OCI-LY1 (cell line): ENCODE measurements at regions not wholly inside any gene's neighbourhood (a gene's known extent, or its start where the extent isn't known, plus 50 kb on each side); places are given as distances from the start of the nearest gene placed in this dataset.

Source experiments
- H2AFZ ChIP-seq: fragments of 200-600 bp; sonication (generic), shearing (Covaris generic); 2 replicates; pipeline ENCODE4 v1.6.0; 2014; ENCODE audit warnings: antibody characterized with exemption, mild to moderate bottlenecking, low read length
- H3F3A ChIP-seq: fragments of 200-600 bp; sonication (generic), shearing (Covaris generic); 2 replicates; pipeline ENCODE4 v1.6.0; 2014; ENCODE audit warnings: mild to moderate bottlenecking, antibody characterized with exemption, low read length, moderate library complexity; ENCODE audit not compliant: insufficient read depth
- H3K27ac ChIP-seq: fragments of 200-600 bp; sonication (generic); 2 replicates; pipeline ENCODE4 v1.5.1; 2014; ENCODE audit warnings: low read length, mixed run types, mild to moderate bottlenecking, low read depth; ENCODE audit not compliant: poor library complexity, severe bottlenecking
- H3K27me3 ChIP-seq: fragments of 200-600 bp; sonication (generic); 2 replicates; pipeline ENCODE4 v1.6.0; 2014; ENCODE audit warnings: antibody characterized with exemption, mild to moderate bottlenecking, low read length, moderate library complexity; ENCODE audit not compliant: insufficient read depth
- H3K36me3 ChIP-seq: fragments of 200-600 bp; sonication (generic); 2 replicates; pipeline ENCODE4 v1.6.1; 2014; ENCODE audit warnings: mild to moderate bottlenecking, antibody characterized with exemption, low read length, moderate library complexity, mixed read lengths; ENCODE audit not compliant: insufficient read depth
- H3K4me1 ChIP-seq: fragments of 200-600 bp; sonication (generic); 2 replicates; pipeline ENCODE4 v1.5.1; 2014; ENCODE audit warnings: mild to moderate bottlenecking, low read length, moderate library complexity; ENCODE audit not compliant: insufficient read depth, severe bottlenecking
- H3K4me2 ChIP-seq: fragments of 200-600 bp; sonication (generic), shearing (Covaris generic); 2 replicates; pipeline ENCODE4 v1.6.1; 2014; ENCODE audit warnings: low read length
- H3K4me3 ChIP-seq: fragments of 200-600 bp; sonication (generic); 2 replicates; pipeline ENCODE4 v1.5.1; 2014; ENCODE audit warnings: low read length, low read depth, mild to moderate bottlenecking, mixed read lengths; ENCODE audit not compliant: poor library complexity, severe bottlenecking
- H3K79me2 ChIP-seq: fragments of 200-600 bp; shearing (Covaris generic); 2 replicates; pipeline ENCODE4 v1.6.1; 2016; ENCODE audit warnings: mixed run types, low read length, mixed read lengths; ENCODE audit not compliant: insufficient read depth
- H3K9ac ChIP-seq: fragments of 200-600 bp; sonication (generic), shearing (Covaris generic); 2 replicates; pipeline ENCODE4 v1.6.1; 2014; ENCODE audit warnings: mild to moderate bottlenecking, low read length, mixed read lengths
- H3K9me2 ChIP-seq: fragments of 200-600 bp; sonication (generic), shearing (Covaris generic); 2 replicates; pipeline ENCODE4 v1.6.1; 2014; ENCODE audit warnings: low read depth, mild to moderate bottlenecking, low read length, mixed read lengths
- H3K9me3 ChIP-seq: fragments of 200-600 bp; shearing (Covaris generic); 2 replicates; pipeline ENCODE4 v1.6.1; 2014; ENCODE audit warnings: low read length, mixed read lengths
- H4K20me1 ChIP-seq: fragments of 200-600 bp; sonication (generic), shearing (Covaris generic); 2 replicates; pipeline ENCODE4 v1.6.0; 2016; ENCODE audit warnings: mild to moderate bottlenecking, low read length; ENCODE audit not compliant: insufficient read depth
- EZH2 ChIP-seq: fragments of 200-600 bp; sonication (generic), shearing (Covaris generic); IDR thresholded peaks from 2 replicates; pipeline ENCODE4 v1.8.0; 2017; ENCODE audit warnings: borderline replicate concordance, mixed run types, mild to moderate bottlenecking, antibody characterized with exemption, low read length, moderate library complexity, mixed read lengths
- TF ChIP-seq, protein P1 (sequence below): fragments of 200-600 bp; sonication (generic), shearing (Covaris generic); IDR thresholded peaks from 2 replicates; pipeline ENCODE4 v1.5.1; 2017; ENCODE audit warnings: mild to moderate bottlenecking, antibody characterized with exemption, low read length, moderate library complexity, mixed read lengths

DNA sequence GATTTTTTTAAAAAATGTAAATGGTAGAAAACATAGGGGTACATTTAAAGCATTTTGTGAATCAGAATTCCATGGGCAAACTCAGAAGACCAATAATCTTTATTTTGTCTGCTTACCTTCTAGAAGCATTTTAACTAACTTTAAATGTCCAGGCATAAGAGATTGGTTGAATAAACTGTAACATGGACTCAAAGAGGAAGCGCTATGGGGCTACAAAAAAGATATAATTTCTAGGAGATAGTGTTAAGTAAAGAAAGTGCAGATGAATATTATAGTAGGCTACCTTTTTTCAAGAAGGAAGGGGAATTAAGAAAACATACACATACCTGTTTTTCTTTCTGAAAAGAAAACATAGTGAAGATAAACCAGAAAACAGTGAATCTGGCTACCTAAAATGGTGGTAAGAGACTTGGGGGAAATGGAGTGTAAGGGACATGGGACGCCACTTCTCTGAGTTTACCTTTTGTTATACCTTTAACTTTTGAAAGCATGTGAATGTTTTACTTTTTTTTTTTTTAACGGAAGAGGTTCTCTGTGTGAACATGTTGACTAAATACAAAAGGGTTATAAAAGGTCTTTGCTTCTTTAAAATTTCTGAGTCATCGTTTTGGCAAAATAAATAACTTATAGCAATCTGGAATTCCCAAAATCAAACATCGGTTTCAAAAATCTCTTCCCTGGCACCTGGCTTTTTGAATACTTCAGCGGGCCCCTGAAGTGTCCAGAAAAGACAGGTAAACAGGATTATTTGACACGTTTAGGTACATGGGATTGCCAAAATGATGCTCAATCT lies 133.4 kb downstream of the OR2B2 start:
- no peak overlapping the region for H3K27ac ChIP-seq

DNA sequence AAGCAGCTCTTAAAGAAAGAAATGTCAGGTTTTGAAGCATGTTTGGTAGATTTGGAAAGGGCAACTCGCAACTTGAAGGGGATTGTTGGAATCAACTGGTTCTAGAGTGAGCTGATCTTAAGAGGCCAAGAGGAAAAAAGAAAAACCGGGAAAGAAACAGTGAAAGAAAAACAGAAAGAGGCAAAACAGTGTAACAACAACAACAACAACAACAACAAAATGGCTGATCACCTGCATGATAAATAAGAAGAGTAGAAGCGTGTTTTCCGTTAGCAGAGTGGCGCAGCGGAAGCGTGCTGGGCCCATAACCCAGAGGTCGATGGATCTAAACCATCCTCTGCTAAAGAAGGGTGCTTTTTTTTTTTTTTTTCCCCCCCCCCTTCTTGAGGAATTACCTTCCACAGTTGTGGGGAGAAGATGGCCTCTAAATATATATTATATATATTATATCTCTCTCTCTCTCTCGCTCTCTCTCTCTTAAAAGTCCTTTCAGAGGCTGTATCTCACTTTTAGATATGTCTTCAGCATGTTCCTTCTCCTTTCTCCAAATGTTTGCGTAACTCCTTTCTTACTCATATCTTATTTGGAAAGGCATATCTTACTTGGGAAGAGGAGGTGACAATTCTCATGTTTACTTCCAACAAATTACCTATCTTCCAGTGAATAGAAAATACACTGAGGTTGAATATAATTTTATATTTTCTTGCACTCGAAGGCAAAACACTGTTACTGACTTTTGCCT lies 134.4 kb downstream of the OR2B2 start:
- no peaks in the 10 kb centered on the region for H3F3A ChIP-seq
- no peaks in the 10 kb centered on the region for H3K9me3 ChIP-seq
- no peaks in the 10 kb centered on the region for H3K27me3 ChIP-seq
- no peaks in the 10 kb centered on the region for H3K79me2 ChIP-seq
- H3K4me1 ChIP-seq: no peaks in the 10 kb centered on the region
- no peak overlapping the region for H3K4me3 ChIP-seq
- no peak overlapping the region for H3K4me2 ChIP-seq
- no peak overlapping the region for H2AFZ ChIP-seq
- no peaks in the 10 kb centered on the region for H3K9me2 ChIP-seq
- no peak overlapping the region for H3K9ac ChIP-seq
- no peak for TF ChIP-seq EZH2
- TF ChIP-seq, protein P1, sequence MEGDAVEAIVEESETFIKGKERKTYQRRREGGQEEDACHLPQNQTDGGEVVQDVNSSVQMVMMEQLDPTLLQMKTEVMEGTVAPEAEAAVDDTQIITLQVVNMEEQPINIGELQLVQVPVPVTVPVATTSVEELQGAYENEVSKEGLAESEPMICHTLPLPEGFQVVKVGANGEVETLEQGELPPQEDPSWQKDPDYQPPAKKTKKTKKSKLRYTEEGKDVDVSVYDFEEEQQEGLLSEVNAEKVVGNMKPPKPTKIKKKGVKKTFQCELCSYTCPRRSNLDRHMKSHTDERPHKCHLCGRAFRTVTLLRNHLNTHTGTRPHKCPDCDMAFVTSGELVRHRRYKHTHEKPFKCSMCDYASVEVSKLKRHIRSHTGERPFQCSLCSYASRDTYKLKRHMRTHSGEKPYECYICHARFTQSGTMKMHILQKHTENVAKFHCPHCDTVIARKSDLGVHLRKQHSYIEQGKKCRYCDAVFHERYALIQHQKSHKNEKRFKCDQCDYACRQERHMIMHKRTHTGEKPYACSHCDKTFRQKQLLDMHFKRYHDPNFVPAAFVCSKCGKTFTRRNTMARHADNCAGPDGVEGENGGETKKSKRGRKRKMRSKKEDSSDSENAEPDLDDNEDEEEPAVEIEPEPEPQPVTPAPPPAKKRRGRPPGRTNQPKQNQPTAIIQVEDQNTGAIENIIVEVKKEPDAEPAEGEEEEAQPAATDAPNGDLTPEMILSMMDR: no peak
- H3K27ac ChIP-seq: no peak overlapping the region
- no peaks in the 10 kb centered on the region; the same call in 1 of the 2 replicates for H3K36me3 ChIP-seq
- H4K20me1 ChIP-seq: no peaks in the 10 kb centered on the region

More for the DNA sequence above, 133.4 kb downstream of the OR2B2 start:
- Histone ChIP-seq H3F3A (no peaks in the 10 kb centered on the region), H3K79me2 (no peaks in the 10 kb centered on the region), H4K20me1 (no peaks in the 10 kb centered on the region), H3K4me1 (no peaks in the 10 kb centered on the region), H3K27me3 (no peaks in the 10 kb centered on the region), H3K9ac (no peak overlapping the region), H3K4me2 (no peak overlapping the region), H3K9me3 (no peaks in the 10 kb centered on the region), H2AFZ (no peak overlapping the region), H3K4me3 (no peak overlapping the region), H3K9me2 (no peaks in the 10 kb centered on the region), H3K36me3 (no peaks in the 10 kb centered on the region; the same call in 1 of the 2 replicates)
- TF ChIP-seq, protein P1: no peak
- no peak for TF ChIP-seq EZH2

DNA sequence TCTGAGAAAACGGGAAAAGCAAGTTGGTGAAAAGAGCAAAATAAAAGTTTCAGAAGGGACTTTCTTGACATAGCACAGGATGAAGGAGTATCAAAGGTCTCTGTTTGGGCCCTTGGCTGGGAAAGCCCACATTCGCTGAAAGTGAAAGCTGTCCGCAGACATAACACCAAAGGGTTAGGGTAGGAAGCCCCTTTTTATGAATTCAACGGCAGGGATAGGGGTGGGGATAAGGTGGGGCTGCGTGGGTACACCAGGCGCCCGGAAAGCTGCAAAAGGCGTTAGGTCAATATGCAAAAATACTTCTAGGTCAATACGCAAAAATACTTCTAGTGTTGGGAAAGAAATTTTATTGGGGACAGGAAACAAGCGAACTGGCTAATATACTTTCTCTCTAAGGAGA lies 135.1 kb downstream of the OR2B2 start:
- no peaks in the 10 kb centered on the region for H3F3A ChIP-seq
- no peak overlapping the region for H3K4me3 ChIP-seq
- H3K4me2 ChIP-seq: no peak overlapping the region
- H2AFZ ChIP-seq: no peak overlapping the region
- no peaks in the 10 kb centered on the region for H3K27me3 ChIP-seq
- H3K27ac ChIP-seq: no peak overlapping the region
- no peaks in the 10 kb centered on the region for H3K79me2 ChIP-seq
- H4K20me1 ChIP-seq: no peaks in the 10 kb centered on the region
- H3K9me2 ChIP-seq: no peaks in the 10 kb centered on the region
- H3K36me3 ChIP-seq: no peaks in the 10 kb centered on the region; the same call in 1 of the 2 replicates
- H3K9me3 ChIP-seq: no peaks in the 10 kb centered on the region
- TF ChIP-seq EZH2: no peak
- TF ChIP-seq, protein P1: no peak
- H3K9ac ChIP-seq: no peak overlapping the region
- no peaks in the 10 kb centered on the region for H3K4me1 ChIP-seq
